HG03460 (cell line): ENCODE measurements at regions not wholly inside any gene's neighbourhood (a gene's known extent, or its start where the extent isn't known, plus 50 kb on each side); places are given as distances from the start of the nearest gene placed in this dataset.

Source experiments
- ATAC-seq: cut with Tn5 transposase; IDR thresholded peaks from one replicate; pipeline ENCODE4 v1.9.1; 2021; ENCODE audit not compliant: unreplicated experiment

GRCh38 chr4:104881136-104881886 is 265.4 kb upstream of the TET2 start:
- no peak for ATAC-seq

GRCh38 chr4:104890598-104891275 is 255.9 kb upstream of the TET2 start:
- no peak for ATAC-seq

GRCh38 chr4:104896660-104897645 is 249.7 kb upstream of the TET2 start:
- no peak for ATAC-seq

- ATAC-seq = no peak
These were observed 246.8 kb upstream of the TET2 start for GRCh38 chr4:104899863-104900262.

GRCh38 chr4:104901438-104901837 is 245.2 kb upstream of the TET2 start:
- ATAC-seq = no peak

GRCh38 chr4:104901961-104902605 is 244.6 kb upstream of the TET2 start:
- no peak for ATAC-seq

- ATAC-seq = no peak
These were observed 241.6 kb upstream of the TET2 start for GRCh38 chr4:104905065-104905464.

- no peak for ATAC-seq
These were observed 241.1 kb upstream of the TET2 start for GRCh38 chr4:104905546-104905945.

- no peak for ATAC-seq
These were observed 240.4 kb upstream of the TET2 start for GRCh38 chr4:104906276-104906675.

- ATAC-seq = no peak
These were observed 239.5 kb upstream of the TET2 start for GRCh38 chr4:104907074-104907649.

GRCh38 chr4:104907991-104908390 is 238.7 kb upstream of the TET2 start:
- ATAC-seq = no peak

GRCh38 chr4:104909376-104909775 is 237.3 kb upstream of the TET2 start:
- no peak for ATAC-seq

GRCh38 chr4:104912518-104912917 is 234.2 kb upstream of the TET2 start:
- no peak for ATAC-seq

- no peak for ATAC-seq
These were observed 231.3 kb upstream of the TET2 start for GRCh38 chr4:104915373-104915772.

- ATAC-seq = no peak
These were observed 230.8 kb upstream of the TET2 start for GRCh38 chr4:104915864-104916263.

- no peak for ATAC-seq
These were observed 227.3 kb upstream of the TET2 start for GRCh38 chr4:104919406-104919805.

GRCh38 chr4:104930298-104930697 is 216.4 kb upstream of the TET2 start:
- no peak for ATAC-seq

GRCh38 chr4:104930745-104931736 is 215.6 kb upstream of the TET2 start:
- peak; percentile 68 for ATAC-seq

GRCh38 chr4:104938624-104939023 is 208.1 kb upstream of the TET2 start:
- no peak for ATAC-seq
